B cell (primary cell): ENCODE measurements at regions not wholly inside any gene's neighbourhood (a gene's known extent, or its start where the extent isn't known, plus 50 kb on each side); places are given as distances from the start of the nearest gene placed in this dataset.

Source experiments
- ATAC-seq: fragments of 200-7000 bp; cut with Tn5 transposase; one replicate; pipeline ENCODE4 v1.10.0; 2021; ENCODE audit warnings: low read depth, mild to moderate bottlenecking, moderate number of reproducible peaks, moderate library complexity
- CTCF ChIA-PET: fragments of 350-600 bp; sonication (Branson Sonifier 250); formaldehyde crosslinking; loops from one replicate; lab custom pipeline; 2021; ENCODE audit warnings: antibody characterized with exemption, inconsistent platforms; lab: Charles Lee
- POLR2A ChIA-PET: fragments of 350-600 bp; sonication (Branson Sonifier 250); formaldehyde crosslinking; loops from one replicate; lab custom pipeline; 2021; ENCODE audit warnings: antibody characterized with exemption; lab: Charles Lee
- DNase-seq: peaks from one replicate; pipeline ENCODE4 v3.0.0; 2013
- H2AFZ ChIP-seq: 2 replicates; pipeline ENCODE4 v1.6.1; 2012; ENCODE audit warnings: mild to moderate bottlenecking, low read depth, low read length; ENCODE audit not compliant: insufficient read depth, poor library complexity, severe bottlenecking
- H3K27ac ChIP-seq, 2 donors: 1 replicate in 1 of 2; 2 replicates in 1 of 2; pipeline ENCODE4 v1.5.1; 2012 to 2013; ENCODE audit warnings: low read length in 2 of 2, mild to moderate bottlenecking in 2 of 2, moderate library complexity in 1 of 2
- H3K27me3 ChIP-seq, 4 experiments: fragments of 200-600 bp in 1 of 4; sonication (generic) in 1 of 4; replicated peaks in 1 of 4; 1 replicate in 2 of 4; 2 replicates in 2 of 4; pipeline versions ENCODE4 v1.6.1 to v1.7.0; 2013 to 2016; ENCODE audit warnings: low read length in 3 of 4, mild to moderate bottlenecking in 2 of 4, mixed read lengths in 1 of 4, moderate library complexity in 1 of 4; ENCODE audit not compliant: insufficient read depth in 4 of 4, control insufficient read depth in 3 of 4; ENCODE audit errors: control extremely low read depth in 1 of 4
- H3K36me3 ChIP-seq, 2 experiments: replicated peaks in 1 of 2; 1 replicate in 1 of 2; 2 replicates in 1 of 2; pipeline versions ENCODE4 v1.6.1 to v1.7.1; 2013; ENCODE audit warnings: low read length in 1 of 2; ENCODE audit not compliant: insufficient read depth in 2 of 2, control insufficient read depth in 1 of 2; ENCODE audit errors: control extremely low read depth in 1 of 2, extremely low read depth in 1 of 2
- H3K4me1 ChIP-seq, 2 donors: fragments of 200-600 bp in 1 of 2; sonication (generic) in 1 of 2; 1 replicate in 1 of 2; 2 replicates in 1 of 2; pipeline versions ENCODE4 v1.5.1 to v1.6.1; 2013 to 2017; ENCODE audit warnings: low read length in 2 of 2; ENCODE audit not compliant: control insufficient read depth in 2 of 2, insufficient read depth in 2 of 2
- H3K4me2 ChIP-seq: replicated peaks from 2 replicates; pipeline ENCODE3; 2012; ENCODE audit warnings: mild to moderate bottlenecking, low read depth, low read length; ENCODE audit not compliant: poor library complexity, severe bottlenecking
- H3K4me3 ChIP-seq, 5 experiments: fragments of 200-600 bp in 1 of 5; sonication (generic) in 1 of 5; 1 replicate in 3 of 5; 2 replicates in 2 of 5; pipeline versions ENCODE4 v1.5.1 to v1.7.0; 2011 to 2016; ENCODE audit warnings: low read length in 4 of 5, mild to moderate bottlenecking in 4 of 5, low read depth in 2 of 5, control low read depth in 1 of 5, moderate library complexity in 1 of 5; ENCODE audit not compliant: insufficient read depth in 1 of 5; ENCODE audit errors: control extremely low read depth in 1 of 5, extremely low read depth in 1 of 5
- H3K79me2 ChIP-seq: fragments of 200-600 bp; sonication (generic); one replicate; pipeline ENCODE4 v1.6.0; 2016; ENCODE audit warnings: low read length; ENCODE audit not compliant: control insufficient read depth, insufficient read depth
- H3K9ac ChIP-seq: fragments of 200-600 bp; sonication (generic); 2 replicates; pipeline ENCODE4 v1.6.1; 2017; ENCODE audit warnings: mild to moderate bottlenecking, low read length, moderate library complexity
- H3K9me3 ChIP-seq, 3 donors: one replicate each; pipeline versions ENCODE4 v1.6.1 to v1.7.1; 2013; ENCODE audit warnings: low read length in 2 of 3; ENCODE audit not compliant: control insufficient read depth in 2 of 3, insufficient read depth in 1 of 3; ENCODE audit errors: control extremely low read depth in 1 of 3
- H4K20me1 ChIP-seq: 2 replicates; pipeline ENCODE4 v1.6.0; 2012; ENCODE audit warnings: mild to moderate bottlenecking, low read length; ENCODE audit not compliant: insufficient read depth, control insufficient read depth, poor library complexity, severe bottlenecking
- H3K27ac Mint-ChIP-seq: one replicate; pipeline ENCODE4 v1.8.0; 2021; ENCODE audit warnings: mixed read lengths
- H3K27me3 Mint-ChIP-seq: one replicate; pipeline ENCODE4 v1.8.0; 2021; ENCODE audit warnings: mixed read lengths
- H3K4me1 Mint-ChIP-seq: one replicate; pipeline ENCODE4 v1.8.0; 2021; ENCODE audit warnings: mixed read lengths
- H3K4me3 Mint-ChIP-seq: one replicate; pipeline ENCODE4 v1.8.0; 2021; ENCODE audit warnings: mixed read lengths
- H3K9me3 Mint-ChIP-seq: one replicate; pipeline ENCODE4 v1.8.0; 2022; ENCODE audit warnings: mixed read lengths; ENCODE audit not compliant: insufficient read depth
- CTCF ChIP-seq: fragments of 200-600 bp; IDR thresholded peaks from one replicate; pipeline ENCODE4 v1.8.0; 2022; ENCODE audit warnings: antibody characterized with exemption, mild to moderate bottlenecking
- EZH2 ChIP-seq: IDR thresholded peaks from 2 replicates; pipeline ENCODE4 v1.6.1; 2012; ENCODE audit warnings: borderline replicate concordance, low read depth, mild to moderate bottlenecking, moderate library complexity, low read length; ENCODE audit not compliant: insufficient read depth, poor library complexity, severe bottlenecking
- WGBS: methylation state at CpG from one replicate; pipeline ENCODE4 v1.1.5; 2013; ENCODE audit warnings: missing lambda C conversion rate; ENCODE audit not compliant: insufficient coverage; 5-methylcytosine and 5-hydroxymethylcytosine counted together
- intact Hi-C: fragments of 100-400 bp; cut with micrococcal nuclease; formaldehyde crosslinking; loops from one replicate; pipeline ENCODE4 v1.10.0; 2022

DNA sequence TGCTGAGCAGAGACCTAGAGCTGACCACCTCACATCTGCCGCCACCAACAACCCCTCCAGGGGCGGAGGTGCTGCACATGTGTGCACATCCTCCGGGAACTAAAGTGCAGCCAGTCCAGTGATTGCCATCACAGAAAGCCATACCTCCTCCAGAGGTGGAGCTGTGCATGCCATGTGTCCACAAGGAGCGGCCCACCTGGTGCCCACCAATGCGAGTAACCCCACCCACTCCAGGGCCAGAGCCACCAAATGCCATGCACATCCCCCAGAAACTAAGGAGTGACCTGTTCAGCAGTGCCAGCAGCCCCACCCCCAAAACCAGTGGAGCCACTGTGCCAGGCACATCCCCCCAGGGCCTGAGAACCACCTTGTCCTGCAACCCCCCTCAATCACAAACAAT is 557.9 kb downstream of the UQCRFS1 start:
- Histone ChIP-seq H3K27me3 (no peaks in the 10 kb centered on the region), H3K36me3 (no peaks in the 10 kb centered on the region), H3K27ac (no peak overlapping the region), H3K9me3 (peaks cover 1 to 36% (median 4%) of the 10 kb centered on the region in 3 donors), H3K4me3 (no peak overlapping the region), H3K79me2 (no peaks in the 10 kb centered on the region), H2AFZ (no peak overlapping the region), H3K4me2 (no peak overlapping the region), H4K20me1 (no peaks in the 10 kb centered on the region), H3K4me1 (no peaks in the 10 kb centered on the region), H3K9ac (no peak overlapping the region)
- no peak for ATAC-seq
- H3K27ac Mint-ChIP-seq, result no peak overlapping the region
- H3K4me1 Mint-ChIP-seq, result no peaks in the 10 kb centered on the region
- H3K9me3 Mint-ChIP-seq, result peaks cover 16% of the 10 kb centered on the region
- H3K27me3 Mint-ChIP-seq, result no peaks in the 10 kb centered on the region
- DNase-seq, result no peak
- no peak overlapping the region for H3K4me3 Mint-ChIP-seq
- no peak for TF ChIP-seq CTCF
- TF ChIP-seq EZH2, result no peak
- WGBS, result 96% methylated on average over 5 of the region's 5 CpGs
- CTCF ChIA-PET, result no interaction called here
- intact Hi-C loops, result no loop called here
- POLR2A ChIA-PET, result no interaction called here

GRCh38 chr19:28652765-28653164 is 560.2 kb downstream of the UQCRFS1 start:
- TF ChIP-seq EZH2, result no peak
- no peak for TF ChIP-seq CTCF
- no peak overlapping the region for H3K9ac ChIP-seq
- ChIA-PET POLR2A (no interaction called here), CTCF (interaction anchor here (1.5 kb wide), 1 partner anchor 10 kb away, joined by 4 read pairs; no protein-coding TSS in a partner anchor)
- no peaks in the 10 kb centered on the region for H3K27me3 Mint-ChIP-seq
- no peak for DNase-seq
- no peak overlapping the region for H3K4me2 ChIP-seq
- no peaks in the 10 kb centered on the region for H3K79me2 ChIP-seq
- peaks cover 12% of the 10 kb centered on the region for H3K9me3 Mint-ChIP-seq
- peaks cover 0 to 30% (median 2%) of the 10 kb centered on the region in 3 donors for H3K9me3 ChIP-seq
- intact Hi-C loops, result no loop called here
- 67% methylated on average over 1 of the region's 3 CpGs for WGBS
- no peaks in the 10 kb centered on the region for H3K4me1 Mint-ChIP-seq
- no peaks in the 10 kb centered on the region for H4K20me1 ChIP-seq
- no peaks in the 10 kb centered on the region for H3K27me3 ChIP-seq
- no peak overlapping the region for H3K4me3 ChIP-seq
- no peak overlapping the region for H3K27ac Mint-ChIP-seq
- no peak for ATAC-seq
- H3K36me3 ChIP-seq, result no peaks in the 10 kb centered on the region
- H3K27ac ChIP-seq, result no peak overlapping the region
- H2AFZ ChIP-seq, result no peak overlapping the region
- no peak overlapping the region for H3K4me3 Mint-ChIP-seq
- no peaks in the 10 kb centered on the region for H3K4me1 ChIP-seq
